ENCODE measurements at regions not wholly inside any gene's neighbourhood (a gene's known extent, or its start where the extent isn't known, plus 50 kb on each side); places are given as distances from the start of the nearest gene placed in this dataset.

DNA sequence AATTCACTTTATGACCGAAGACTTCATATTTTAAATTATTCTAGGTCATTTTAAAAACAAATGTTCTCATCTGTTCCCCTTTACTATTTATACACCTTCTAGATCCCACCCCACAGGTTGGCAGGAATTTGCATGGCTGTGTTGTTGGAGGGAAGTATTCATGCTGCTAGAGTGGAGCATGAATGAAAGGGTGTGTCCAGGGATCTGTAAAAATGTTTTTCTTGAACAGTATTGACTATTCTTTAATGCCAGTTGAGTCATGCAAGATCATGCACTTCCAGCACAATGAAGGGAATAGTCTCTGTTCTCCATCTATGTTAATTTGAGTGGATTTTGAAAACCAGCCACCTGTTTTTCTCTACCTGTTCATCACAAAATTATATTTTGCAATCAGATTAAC, 52.0 kb upstream of the COL3A1 start:
- H3K9me3 ChIP-seq: no peaks in the 10 kb centered on the region
- H3K4me3 ChIP-seq: no peak overlapping the region
- no peak for DNase-seq
- no peaks in the 10 kb centered on the region for H3K27me3 ChIP-seq
- 89 to 95% methylated on average over 1 of the region's 1 CpG for WGBS, 2 donors
- intact Hi-C loops (cut with DNase I; ENCODE audit: low total_unique reads): no loop called here
- no peak overlapping the region for H3K27ac ChIP-seq
- TF ChIP-seq POLR2A (IDR thresholded peaks at IDR 0.05): no peak
- TF ChIP-seq, protein P1, sequence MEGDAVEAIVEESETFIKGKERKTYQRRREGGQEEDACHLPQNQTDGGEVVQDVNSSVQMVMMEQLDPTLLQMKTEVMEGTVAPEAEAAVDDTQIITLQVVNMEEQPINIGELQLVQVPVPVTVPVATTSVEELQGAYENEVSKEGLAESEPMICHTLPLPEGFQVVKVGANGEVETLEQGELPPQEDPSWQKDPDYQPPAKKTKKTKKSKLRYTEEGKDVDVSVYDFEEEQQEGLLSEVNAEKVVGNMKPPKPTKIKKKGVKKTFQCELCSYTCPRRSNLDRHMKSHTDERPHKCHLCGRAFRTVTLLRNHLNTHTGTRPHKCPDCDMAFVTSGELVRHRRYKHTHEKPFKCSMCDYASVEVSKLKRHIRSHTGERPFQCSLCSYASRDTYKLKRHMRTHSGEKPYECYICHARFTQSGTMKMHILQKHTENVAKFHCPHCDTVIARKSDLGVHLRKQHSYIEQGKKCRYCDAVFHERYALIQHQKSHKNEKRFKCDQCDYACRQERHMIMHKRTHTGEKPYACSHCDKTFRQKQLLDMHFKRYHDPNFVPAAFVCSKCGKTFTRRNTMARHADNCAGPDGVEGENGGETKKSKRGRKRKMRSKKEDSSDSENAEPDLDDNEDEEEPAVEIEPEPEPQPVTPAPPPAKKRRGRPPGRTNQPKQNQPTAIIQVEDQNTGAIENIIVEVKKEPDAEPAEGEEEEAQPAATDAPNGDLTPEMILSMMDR (IDR thresholded peaks at IDR 0.05): no peak
- no peaks in the 10 kb centered on the region for H3K36me3 ChIP-seq (ENCODE audit: low read depth, missing control alignments)
- no peaks in the 10 kb centered on the region for H3K4me1 ChIP-seq

Measured in testis (tissue), 2 donors.